ENCODE measurements at regions not wholly inside any gene's neighbourhood (a gene's known extent, or its start where the extent isn't known, plus 50 kb on each side); places are given as distances from the start of the nearest gene placed in this dataset.
"Not testable (repeated sequence)": the region's sequence is repeated elsewhere in the genome, so short reads cannot be mapped to it uniquely, and the experiment has no call there.

DNA sequence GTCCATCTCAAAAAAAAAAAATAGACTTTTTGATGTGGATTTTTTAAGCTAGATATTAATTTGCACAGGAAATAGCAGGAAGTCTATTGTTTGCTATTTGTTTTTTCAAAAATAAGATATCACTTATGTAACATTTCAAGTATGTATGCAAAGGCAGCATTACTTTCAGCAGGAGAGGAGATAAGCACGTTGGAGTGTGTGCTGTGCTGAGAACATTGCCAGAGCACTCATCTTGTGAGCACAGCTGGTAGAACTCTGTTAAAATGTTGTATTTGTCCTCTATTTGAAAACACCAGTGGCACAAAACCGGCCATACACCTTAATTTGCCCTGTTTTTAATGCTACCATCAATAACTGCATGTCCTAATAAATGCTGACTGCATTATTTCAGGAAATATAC is 1061.9 kb upstream of the CDH18 start:
- no peak for DNase-seq (ENCODE audit: low read depth)

DNA sequence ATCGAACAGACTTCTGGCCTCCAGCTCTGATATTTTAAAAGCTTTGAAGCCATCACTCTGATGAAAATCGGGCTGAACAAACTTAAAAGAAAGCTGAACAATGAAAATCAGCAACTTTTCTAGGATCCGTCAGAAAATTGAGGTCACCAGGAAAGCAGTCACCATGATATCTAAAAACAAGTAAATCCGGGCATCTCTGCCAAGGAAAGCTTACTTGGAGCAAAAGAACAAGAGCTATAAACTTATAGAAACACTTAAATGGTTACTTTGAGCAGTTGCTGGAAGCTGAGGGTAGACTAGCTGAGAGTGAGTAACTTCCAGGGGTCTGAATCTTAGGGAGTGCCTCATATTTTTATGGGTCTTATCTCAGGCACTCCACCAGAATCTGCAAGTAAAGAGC is 1043.0 kb upstream of the CDH18 start:
- no peak for DNase-seq (ENCODE audit: low read depth)

DNA sequence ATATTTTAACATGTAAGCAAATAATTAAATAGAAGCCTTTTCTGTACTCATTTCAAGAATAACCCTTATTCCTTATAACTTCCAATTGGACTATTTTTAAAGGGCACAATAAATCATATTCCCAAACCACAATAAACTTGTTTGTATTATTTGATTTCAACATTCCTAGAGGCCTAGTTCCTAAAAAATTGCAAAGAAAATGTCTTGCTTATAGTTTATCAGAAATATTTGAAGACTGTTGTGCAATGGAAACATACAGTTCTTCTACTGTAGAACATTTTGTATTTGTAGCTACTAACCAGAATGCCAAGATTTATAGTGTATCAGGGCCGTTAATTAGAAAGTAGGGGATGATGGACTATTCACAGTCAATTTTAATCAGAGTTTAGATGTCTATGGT is 1037.0 kb upstream of the CDH18 start:
- DNase-seq (ENCODE audit: low read depth) = no peak

DNA sequence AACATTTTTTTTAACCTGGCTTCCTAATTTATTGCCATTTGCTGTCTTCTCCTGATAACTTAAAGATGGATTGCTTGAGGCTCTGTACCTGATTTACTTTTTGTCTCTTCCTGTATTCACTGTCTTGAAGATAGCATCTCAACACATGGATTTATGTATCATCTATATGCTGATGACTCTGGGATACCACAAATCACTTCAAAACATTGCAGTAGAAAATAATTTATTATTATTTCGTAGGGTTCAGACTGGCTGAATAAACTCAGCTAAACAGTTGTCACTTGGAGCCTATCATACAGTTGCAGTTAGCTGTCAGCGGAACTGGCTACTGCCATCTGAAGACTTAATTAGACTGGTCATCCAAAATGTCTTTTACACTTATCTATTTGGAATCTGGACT is 1025.2 kb upstream of the CDH18 start:
- DNase-seq (ENCODE audit: low read depth) = no peak

DNA sequence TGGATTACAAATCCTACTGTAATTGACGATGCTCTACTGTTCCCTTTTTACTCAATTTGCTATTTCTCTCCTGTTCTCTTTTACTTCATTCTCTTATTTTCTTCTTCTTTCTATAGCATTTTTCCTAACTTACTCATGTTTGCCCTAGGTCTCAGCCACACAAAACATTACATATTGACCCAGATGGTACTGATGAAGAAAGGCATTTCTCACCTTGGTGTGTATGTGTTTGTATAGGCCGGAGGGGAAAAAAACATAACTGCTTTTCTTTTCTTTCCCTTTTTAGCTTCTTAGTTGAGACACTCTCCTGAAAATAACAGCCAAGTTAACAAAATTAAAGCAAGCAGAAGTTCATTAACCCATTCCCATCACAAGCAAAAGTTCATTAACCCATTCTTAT is 1019.8 kb upstream of the CDH18 start:
- DNase-seq (ENCODE audit: low read depth) = no peak

DNA sequence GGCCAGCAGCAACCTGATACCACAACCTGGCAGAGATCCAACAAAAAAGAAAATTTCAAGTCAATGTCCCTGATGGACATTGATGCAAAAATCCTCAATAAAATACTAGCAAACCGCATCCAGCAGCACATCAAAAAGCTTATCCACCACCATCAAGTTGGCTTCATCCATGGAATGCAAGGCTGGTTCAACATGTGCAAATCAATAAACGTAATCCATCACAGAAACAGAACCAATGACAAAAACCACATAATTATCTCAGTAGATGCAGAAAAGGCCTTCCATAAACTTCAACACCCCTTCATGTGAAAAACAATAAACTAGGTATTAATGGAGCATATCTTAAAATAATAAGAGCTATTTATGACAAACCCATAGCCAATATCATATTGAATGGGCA is 1000.9 kb upstream of the CDH18 start:
- DNase-seq (ENCODE audit: low read depth) = not testable (repeated sequence)

DNA sequence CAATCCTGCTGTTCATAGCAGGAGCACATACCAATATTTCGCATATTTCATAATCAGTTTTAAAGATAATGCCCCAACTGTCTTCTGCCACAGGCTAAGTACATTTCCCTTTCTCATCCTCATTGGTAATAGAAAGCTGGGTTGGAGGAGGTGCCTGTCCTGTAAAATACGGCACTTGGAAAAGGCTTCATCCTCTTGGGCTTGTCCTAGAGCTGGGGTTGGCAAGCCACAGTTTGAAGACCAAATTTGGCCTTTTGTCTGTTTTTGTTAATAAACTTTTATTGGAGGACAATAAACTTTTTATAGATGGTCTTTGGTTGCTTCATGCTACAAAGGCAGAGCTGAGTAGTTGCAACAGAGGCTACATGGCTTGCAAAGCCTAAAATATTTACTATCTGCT is 997.8 kb upstream of the CDH18 start:
- DNase-seq (ENCODE audit: low read depth) = no peak

DNA sequence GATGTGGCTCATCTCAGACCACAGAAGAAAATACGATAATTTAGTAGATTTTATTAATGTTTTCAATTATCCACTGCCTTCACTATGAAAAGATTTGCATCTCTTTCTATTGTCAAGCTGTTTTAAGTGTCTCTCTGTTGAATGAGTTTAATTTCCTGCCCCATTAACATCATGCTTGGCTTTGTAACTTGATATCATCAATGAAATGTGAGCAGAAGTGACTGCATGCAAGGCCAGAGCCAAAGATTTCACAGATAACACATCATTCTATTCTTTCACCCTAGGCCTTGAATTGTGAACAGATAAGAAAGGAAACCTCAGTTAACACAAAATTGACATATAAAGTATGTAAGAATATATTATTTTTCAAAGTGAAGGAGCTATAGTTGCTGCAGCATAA is 986.4 kb upstream of the CDH18 start:
- DNase-seq (ENCODE audit: low read depth) = no peak

DNA sequence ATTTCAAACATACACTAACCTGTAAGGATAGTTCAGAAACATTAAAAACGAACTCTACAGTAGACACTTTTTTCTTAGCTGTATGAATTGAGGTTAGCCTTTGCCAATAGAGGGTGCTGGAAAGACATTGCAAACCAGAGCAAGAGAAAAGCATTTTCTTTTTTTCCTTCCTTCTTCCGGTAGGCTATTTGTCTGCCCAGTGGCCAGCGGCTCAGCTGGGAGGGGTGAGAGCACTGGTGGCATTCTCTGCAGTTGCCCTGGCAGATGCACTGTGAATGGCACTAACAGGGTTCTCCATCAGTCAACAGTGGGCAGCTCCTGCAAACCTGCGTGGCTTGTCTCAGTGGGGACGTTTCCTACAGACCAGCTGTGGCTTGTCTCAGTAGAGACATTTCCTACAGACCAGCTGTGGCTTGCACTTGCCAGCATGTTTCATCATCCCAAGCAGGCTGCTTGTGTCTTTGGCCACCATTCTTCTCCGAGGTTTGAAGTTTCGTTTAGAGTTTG is 984.5 kb upstream of the CDH18 start:
- DNase-seq (ENCODE audit: low read depth) = no peak

DNA sequence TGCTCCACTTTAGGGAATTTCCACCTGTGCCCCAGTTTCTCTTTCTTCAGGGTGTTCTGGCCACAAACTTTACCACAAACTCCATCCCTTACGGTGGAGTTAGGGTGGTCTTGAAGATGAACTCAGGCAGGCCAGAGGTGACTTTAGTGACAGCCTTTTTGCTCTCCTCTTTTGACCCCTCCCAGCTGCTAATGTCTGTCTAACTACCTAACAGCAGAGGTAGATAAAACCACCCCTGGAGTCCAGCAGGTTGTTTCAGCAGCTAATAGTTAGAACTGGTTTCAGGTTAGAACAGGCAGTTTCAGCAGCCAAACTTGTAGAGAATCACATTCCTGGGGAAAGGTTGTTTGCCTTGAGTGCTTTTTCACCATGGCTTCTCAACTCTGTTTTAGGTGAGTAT is 971.3 kb upstream of the CDH18 start:
- no peak for DNase-seq (ENCODE audit: low read depth)

DNA sequence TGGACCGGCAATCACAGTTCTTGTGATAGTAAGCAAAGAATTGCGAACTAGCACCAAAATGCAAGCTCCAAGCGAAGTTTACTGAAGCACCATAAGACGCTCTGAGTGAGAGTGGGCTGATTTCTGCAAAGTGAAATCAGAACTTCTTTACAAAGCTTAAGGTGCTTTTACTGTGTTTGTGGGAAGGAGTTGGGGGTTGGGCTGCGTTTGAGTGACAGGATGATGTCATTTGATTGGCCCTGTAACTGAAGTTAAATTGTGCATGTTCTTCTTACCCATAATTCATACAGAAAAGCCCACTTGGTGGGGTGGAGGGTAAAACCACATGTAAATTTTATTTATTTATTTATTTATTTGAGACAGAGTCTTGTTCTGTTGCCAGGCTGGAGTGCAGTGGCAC is 970.6 kb upstream of the CDH18 start:
- DNase-seq (ENCODE audit: low read depth) = no peak

DNA sequence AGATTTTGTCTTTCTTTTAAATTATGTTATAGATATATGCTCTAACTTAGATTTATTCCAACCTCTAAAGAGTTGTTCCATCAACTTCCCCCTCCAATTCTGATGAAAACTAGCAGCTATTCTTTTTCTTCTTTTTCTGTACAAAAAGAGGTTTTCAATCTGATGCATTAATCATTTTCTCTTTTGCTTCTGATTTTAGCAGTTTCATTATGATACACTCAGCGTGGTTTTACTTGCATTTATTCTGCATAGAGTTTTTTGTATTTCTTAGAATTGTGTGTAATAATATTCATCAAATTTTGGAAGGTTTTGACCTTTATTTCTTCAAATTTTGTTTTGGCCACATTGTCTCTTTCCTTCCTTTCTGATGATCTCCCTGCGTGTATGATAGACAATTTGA is 968.1 kb upstream of the CDH18 start:
- DNase-seq (ENCODE audit: low read depth) = no peak

DNA sequence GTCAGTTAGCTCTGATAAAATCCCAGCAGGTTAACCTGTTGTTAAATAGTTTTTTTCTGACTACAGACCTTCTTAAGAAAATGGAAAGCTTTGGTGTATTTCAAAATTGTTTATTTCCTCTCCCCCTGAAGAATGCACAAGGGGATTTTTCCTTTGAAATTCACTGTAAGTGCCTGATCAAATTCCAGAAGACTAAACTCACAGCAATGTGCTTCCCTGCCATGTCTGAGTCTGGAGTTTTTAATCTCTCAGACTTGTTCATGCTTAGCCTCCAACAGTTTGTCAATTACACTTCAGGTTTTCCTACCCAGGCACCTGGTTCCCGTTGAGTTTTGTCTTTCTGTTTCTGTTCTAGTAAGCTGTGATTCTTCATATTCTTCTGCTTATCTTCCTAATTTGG is 961.6 kb upstream of the CDH18 start:
- no peak for DNase-seq (ENCODE audit: low read depth)

DNA sequence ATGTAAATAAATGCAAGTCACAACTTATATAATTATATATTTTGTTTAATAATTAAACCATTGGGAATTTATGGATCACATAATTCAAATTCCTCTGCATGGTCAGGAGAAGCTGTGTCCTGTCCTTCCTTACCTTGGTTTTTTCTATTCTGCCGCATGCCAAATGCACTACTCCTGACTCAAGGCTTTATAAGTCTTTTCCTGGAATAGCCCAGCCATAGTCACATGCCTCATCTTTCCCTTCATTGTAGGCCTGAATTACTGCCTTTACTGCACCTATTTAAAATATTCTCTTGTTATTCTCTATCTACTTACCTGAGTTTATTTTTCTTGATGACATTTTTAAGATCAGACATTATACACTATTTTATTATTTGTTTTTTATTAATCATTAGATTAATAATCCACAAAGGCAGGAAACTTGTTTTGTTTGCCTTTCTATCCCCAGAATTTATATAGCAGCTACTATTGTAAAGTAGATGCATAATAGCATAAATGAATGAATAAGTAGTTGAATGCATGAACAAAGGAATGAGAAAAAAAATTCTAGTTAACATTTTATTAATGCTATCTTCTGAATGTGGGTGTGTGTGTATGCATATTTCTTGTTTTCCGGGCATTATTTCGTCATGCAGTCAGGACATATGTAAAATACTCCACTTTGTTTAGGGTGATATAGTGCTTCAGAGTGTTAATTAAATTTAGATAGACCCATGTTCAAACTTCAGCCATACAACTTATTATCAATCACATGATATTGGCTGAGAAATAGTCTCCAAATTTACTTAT is 955.4 kb upstream of the CDH18 start:
- not testable (repeated sequence) for DNase-seq (ENCODE audit: low read depth)

DNA sequence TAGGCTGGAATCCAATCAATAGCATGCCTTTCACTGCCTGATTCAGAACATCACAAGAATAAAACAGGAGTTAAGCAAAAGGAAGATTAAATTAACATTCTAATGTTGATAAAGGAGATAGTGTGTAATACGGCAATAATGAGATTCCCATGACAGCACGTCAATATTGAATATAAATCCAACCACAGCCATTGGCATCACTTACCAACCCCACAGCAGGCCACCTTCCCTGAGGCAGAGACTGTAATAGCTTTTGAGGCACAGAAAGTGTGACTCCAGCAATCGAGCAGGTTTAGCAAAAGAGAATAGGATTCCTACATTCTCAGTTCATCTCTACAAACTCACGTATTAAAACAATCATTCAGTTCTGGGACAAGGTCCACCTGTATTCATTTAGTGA is 954.6 kb upstream of the CDH18 start:
- not testable (repeated sequence) for DNase-seq (ENCODE audit: low read depth)

DNA sequence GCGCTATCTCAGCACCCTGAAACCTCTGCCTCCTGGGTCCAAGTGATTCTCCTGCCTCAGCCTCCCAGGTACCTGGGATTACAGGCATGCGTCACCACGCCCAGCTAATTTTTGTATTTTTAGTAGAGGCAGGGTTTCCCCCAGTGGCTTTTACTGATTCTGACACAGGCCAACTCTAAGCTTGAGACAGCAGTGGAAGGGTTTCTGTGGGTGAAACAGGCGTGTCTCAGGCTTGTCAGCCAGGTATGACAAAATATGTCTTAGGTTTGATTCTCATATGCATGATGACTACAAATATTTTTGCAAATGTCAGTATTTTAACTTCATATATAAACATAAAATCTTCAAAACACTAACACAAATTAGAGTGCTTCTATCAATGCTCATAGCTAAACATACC is 952.8 kb upstream of the CDH18 start:
- DNase-seq (ENCODE audit: low read depth) = not testable (repeated sequence)

DNA sequence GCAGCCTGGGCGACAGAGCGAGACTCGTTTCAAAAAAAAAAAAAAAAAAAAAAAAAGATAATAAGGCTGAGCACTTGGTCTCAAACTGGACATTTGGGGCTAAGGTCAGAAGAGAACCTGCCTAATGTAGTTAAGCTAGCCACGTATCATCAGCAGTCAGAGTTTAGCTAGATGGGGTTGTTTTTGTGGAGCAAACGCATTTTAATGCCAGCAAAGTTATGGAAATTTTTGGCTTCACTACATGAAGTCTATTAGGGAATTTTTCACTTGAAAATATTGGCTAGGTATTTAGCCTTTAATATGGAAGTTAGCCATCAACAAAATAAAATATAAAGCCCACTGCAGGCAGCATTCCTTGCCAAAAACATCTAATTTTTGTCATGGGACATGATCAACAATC is 902.9 kb upstream of the CDH18 start:
- not testable (repeated sequence) for DNase-seq (ENCODE audit: low read depth)

DNA sequence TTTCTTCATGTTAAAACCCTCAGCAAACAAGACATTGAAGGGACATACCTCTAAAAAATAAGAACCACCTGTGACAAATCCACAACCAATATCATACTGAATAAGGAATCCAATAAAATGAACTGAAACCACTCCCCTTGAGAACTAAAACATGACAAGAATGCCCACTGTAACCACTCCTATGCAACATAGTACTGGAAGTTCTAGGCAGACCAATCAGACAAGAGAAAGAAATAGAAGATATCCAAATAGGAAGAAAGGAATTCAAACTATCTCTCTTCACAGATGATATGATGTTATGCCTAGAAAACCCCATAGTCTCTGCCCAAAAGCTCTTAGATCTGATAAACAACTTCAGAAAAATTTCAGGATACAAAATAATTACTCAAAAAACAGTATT is 887.7 kb upstream of the CDH18 start:
- DNase-seq (ENCODE audit: low read depth) = not testable (repeated sequence)

DNA sequence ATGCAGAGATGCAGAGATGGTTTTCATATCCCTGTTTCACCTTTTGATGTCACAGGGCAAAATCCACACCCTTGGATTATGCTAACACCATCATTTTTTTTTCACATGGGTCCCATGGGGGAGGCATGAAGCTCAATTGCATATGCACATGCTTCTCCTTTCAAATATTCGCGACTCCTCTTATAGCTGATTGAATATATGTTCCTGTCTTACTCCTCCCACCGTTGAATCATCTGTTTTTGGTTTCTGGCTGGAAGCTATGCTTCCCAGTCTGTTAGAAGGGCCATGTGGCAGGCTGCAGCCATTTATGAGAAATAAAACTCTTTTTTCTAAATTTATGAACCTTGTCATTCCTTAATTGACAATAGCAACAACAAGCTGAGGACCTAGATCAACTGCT is 877.9 kb upstream of the CDH18 start:
- not testable (repeated sequence) for DNase-seq (ENCODE audit: low read depth)

DNA sequence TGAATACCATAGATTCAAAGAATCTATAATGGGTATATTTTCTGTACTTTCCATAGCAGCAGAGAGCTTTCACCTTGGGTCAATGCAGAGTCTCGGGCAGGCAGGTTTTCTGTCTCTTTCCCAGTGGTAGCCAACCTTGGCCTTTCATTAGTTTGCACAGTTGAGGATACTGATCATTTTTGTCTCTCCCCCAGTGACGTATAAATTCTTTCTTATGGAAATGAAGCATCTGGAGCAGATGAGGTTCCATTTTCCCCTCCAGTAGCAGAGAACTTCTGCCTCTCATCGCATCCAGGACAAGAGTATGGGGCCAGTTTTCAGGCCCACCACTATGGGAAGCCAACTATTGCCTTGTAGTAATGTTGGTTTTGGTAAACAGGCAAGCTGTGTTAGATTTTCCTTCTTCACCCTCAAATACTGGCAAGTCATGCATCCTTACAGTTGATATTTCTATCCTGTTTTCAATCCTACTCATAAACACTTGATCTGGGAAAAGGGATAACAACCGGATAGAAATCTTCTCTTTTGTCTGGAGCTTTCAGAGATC is 845.2 kb upstream of the CDH18 start:
- peak; percentile 2 for DNase-seq (ENCODE audit: low read depth)

DNA sequence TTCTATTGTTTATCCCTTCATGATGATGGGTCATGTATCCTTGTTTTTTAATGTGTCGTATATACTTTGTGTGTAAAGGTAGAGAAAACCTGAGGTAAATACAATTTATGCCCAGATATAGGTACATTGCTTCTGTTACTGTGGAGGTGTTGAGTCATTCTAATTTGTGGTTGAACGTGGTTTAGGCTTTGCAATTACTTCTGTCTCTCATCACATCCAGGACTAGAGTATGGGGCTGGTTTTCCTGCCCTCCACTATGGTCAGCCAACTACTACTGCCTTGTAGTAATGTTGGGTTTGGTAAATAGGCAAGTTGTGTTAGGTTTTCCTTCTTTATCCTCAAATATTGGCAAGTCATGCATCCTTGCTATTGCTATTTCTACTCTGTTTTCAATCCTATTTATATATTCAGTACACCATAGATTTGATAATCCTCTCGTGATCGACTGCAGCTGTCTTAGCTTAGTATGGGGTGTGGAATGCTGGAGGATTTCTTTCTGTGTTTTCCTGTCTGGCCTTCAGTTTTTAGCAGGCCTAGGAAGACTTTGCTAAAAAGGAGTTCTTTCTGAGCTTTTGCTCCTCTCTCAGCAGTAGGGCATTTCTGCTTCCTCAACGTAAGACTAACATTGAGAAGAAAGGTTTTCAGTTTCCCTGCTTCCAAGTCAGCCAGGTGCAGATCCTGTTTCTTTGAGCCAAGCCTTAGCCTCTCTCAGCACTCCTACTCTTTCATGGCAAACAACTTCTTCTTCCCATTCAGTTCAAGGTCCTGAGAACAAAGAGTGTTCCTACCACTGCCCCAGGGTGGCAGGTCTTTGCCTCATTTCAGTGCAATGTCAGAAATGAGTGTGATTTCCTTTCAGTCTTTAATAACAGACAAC is 844.4 kb upstream of the CDH18 start:
- peak; percentile 1 for DNase-seq (ENCODE audit: low read depth)

DNA sequence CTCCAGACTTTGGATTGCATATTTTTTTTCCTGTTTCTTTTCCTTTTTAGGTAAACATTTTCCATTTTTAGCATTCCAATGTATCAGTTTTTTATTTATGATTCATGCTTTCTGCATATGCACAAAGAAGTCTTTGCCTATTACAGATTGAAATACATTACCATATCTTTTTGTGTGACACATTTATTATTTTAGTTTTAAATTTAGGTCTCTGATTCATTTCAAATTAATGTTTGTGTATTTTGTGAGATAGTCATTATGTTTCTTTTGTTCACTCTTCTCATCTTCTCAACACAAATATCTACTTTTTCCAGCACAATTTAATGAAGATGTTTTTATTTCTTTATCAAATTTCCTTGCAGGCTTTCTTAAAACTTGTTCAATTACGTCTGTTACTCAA is 838.0 kb upstream of the CDH18 start:
- DNase-seq (ENCODE audit: low read depth) = peak; percentile 22

DNA sequence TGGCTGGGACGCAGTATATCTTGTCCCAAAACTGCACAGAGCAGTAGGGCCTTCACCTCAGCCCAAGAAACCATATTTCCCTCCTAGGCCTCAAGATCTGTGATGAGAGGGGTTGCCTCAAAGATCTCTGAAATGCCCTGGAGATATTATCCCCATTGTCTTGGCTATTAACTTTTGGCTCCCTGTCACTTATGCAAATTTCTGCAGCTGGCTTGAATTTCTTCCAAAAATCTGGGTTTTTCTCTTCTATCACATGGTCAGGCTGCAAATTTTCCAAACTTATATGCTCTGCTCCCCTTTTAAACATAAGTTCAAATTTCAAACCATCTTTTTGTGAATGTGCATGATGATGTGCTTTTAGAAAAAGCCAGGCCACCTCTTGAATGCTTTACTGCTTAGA is 809.2 kb upstream of the CDH18 start:
- DNase-seq (ENCODE audit: low read depth) = not testable (repeated sequence)

Measured in EH (cell line).